ENCODE measurements at regions not wholly inside any gene's neighbourhood (a gene's known extent, or its start where the extent isn't known, plus 50 kb on each side); places are given as distances from the start of the nearest gene placed in this dataset.
"Not testable (repeated sequence)": the region's sequence is repeated elsewhere in the genome, so short reads cannot be mapped to it uniquely, and the experiment has no call there.

DNA sequence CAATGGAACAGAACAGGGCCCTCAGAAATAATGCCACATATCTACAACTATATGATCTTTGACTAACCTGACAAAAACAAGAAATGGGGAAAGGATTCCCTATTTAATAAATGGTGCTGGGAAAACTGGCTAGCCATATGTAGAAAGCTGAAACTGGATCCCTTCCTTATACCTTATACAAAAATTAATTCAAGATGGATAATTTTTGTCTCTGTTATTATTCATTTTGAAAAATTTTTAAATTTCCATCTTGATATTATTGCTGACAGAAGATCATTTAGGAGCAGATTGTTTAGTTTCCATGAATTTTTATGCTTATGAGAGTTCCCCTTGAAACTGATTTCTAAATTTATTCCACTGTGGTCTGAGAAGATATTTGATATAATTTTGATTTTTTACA lies 2039.8 kb upstream of the NUDT12 start:
- DNase-seq, result not testable (repeated sequence)

DNA sequence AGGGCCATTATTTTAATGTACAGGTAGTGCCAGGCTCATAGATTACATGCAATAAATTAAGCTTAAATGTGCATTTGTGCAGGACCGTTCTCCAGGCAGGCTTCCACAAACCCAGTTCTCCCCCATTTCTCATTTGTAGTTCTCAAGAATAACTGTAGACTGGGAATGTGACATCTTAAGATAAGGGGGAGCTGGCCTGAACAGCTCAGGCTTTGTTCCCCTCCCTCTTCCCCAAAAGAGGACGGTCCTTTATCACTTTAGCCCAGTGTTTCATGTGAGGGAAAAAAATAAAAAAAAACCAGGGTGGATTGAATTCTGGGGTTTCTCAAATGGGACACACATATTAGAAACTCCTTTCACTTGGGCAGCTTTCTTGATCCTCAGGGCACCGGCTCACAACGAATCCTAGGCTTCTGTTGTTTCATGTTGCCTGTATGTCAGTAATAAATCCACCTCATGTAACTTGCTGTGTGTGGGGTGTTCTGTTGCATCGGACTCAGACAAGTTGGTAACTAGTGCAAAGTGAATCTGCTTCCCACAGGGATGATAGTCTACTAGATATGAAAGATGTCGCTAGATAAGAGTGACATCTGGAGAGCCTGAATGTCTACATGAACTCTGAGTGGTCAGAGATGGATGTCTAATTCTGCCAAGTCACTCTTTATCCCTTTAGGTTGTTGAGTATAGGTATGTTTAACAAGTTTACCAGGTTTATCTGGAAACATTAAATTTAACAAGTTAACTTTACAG lies 2030.6 kb upstream of the NUDT12 start:
- no peak for DNase-seq

DNA sequence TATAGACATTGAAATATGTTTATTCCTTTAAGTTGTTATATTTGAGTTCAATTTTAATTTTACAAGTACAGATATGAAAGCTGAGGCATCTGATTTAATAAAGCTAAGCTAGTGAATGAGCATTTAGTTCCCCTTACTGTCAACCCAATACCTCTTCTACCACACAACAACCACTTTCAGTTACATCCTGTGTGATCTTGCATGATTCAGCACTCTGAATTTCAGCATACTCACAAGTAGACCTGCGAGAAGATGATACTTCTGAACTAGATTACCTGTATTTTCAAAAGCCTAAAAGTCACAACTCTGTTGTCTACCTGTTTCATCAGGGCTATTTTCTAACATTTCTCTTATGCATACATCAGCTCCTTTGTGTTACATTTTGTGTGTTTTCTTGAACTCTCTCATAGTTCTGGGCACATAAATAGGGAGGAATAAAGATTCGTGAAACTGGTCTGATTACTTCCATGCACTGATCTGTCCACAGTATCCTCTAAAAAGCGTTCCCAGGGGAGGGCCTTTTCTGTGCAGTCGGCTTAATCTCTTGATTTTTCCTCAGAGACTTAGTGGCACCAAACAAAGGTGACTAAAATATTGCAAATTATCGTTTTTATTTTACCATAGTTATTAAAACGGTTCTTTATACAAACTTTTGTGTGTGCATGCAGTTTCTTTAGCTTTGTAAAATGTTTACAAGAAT lies 2025.5 kb upstream of the NUDT12 start:
- DNase-seq, result peak; percentile 35

DNA sequence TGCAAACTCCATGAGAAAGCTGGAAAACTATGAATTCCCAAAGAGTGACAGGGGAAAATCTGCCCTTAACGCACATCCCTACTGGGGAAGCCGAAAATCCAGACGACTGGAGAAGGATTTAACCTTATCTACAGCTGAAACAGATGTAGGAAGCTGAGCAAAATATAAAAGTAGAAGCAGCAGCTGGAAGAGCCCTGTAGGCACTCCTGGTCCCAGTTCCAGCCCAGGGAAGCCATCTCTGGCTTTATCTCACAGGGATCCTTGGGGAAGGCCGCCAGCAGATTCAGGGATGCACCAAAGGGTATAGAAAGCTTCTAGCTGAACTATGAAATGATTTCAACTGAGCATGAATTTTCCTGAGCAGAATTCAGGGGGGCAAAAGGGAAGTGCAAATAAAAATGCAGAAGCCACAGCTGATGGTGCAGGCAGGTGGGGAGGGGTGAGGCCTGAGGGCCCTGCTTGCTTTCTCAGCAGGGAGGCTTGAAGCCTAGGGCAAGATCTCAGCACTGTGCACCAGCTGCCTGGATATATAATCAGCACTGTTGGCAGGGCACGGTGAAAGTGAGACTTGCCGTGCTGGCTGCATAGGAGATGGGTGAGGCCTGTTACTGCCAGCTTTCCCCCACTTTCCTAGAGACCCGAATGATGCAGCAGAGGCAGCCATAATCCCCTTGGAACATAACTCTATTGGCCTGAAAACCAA lies 2019.5 kb upstream of the NUDT12 start:
- DNase-seq, result peak; percentile 38

DNA sequence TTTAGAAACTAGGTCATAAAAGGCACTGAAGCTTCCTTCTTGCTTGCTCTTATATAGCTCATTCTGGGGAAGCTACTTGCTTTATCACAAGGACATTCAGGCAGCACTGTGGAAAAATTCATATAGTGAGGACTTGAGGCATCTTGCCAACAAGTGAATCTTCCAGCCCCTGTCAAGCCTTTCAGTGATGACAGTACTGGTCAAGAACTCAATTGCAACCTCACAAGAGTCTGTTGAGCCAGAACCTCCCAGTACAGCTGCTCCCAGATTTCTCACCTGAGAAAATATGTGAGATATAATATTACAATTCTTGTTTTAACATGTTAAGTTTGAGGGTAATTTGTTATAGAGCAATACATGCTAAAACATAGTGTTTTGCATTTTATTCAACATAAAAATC lies 2011.0 kb upstream of the NUDT12 start:
- DNase-seq, result no peak

DNA sequence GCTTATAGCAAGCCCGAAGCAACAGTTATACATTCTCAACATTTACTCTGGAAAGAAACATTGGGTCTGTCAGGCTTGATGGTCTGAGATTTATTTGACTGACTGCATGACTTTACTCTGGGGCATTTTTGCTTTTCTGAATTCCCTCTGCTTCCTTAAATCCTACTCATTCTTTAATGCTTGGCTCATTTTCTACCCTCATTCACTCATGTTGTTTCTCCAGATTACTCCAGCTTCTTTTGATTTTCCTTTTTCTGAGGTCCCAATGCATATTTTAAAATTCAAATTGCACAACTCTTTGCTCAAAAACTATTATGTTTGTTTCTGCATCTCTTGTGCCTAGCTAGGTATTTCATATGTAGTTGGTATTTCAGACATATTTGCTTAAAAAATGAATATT lies 2002.9 kb upstream of the NUDT12 start:
- no peak for DNase-seq

DNA sequence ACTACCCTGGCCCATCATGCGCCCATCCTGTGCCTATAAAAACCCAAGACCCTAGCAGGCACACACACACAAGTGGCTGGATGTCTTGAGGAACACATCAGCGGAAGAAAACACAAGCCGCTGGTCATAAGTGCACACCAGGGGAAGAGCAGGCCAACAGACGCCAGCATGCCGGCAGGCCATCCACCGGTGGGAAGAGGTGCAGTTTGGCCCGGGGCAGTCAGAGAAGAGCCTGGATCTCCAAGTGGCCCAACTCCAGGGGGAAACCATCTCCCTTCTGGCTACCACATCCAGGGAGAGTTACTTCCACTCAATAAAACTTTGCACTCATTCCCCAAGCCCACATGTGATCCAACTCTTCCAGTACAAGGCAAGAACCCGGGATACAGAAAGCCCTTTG lies 2001.3 kb upstream of the NUDT12 start:
- no peak for DNase-seq

DNA sequence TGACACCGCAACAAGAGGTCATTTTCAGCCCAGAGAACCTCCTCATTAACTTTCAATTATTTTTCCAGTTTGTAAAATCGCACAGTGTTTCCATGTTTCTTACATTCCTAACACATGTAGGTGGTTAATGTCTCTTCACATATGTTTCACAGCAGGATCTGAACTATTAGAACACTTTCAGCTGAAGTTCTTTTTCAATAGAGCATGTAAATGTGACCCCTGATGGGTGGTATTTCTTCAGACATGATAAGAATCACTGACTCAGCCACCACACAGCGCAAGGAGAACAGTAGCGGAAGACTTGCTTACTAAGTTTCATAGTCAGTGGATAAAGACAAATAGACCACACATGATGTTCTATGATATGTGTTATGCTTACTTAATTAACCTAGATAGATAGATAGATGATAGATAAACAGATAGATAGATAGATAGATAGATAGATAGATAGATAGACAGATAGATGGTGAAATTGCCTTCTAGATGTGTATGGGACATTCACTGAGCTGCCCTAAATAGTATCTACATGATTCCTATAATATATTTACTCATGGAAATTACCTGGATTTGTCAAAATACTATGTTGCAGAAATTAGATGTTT lies 1992.1 kb upstream of the NUDT12 start:
- no peak for DNase-seq

DNA sequence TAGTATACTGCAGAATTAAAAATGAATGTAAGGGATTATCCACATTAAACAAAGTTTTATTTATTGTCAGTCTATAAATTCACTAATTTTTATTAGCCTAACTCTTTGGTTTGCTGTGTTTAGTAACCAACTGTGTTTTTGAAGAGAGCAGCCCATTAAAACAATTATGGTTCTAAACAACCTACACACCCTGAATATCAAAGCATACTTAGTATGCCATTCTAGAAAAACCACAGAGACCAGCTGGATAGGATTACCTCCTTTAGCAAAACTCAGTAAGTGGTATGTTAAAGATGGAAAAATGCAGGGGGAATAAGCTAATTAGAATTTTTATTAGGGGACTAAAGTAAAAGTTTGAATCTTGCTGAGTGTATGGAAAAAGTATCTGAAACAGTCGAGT lies 1981.7 kb upstream of the NUDT12 start:
- no peak for DNase-seq

DNA sequence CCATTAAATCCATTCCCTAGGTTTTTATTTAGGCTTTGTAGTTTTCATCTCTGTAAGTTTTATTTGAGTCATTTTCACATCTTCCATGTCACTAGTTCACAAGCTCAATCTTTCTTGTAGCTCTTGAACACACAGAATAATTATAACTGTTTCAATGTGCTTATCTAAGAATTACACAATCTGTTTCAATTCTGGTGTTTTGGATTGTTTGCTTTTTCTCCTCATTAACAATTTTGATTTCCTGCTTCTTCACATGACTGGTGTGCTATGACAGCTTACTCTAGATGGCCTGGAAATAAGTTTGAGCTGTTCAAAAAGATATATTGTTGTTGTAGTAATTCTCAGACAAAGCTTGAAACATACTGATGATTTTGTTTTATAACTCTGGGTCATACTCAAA lies 1974.1 kb upstream of the NUDT12 start:
- no peak for DNase-seq

DNA sequence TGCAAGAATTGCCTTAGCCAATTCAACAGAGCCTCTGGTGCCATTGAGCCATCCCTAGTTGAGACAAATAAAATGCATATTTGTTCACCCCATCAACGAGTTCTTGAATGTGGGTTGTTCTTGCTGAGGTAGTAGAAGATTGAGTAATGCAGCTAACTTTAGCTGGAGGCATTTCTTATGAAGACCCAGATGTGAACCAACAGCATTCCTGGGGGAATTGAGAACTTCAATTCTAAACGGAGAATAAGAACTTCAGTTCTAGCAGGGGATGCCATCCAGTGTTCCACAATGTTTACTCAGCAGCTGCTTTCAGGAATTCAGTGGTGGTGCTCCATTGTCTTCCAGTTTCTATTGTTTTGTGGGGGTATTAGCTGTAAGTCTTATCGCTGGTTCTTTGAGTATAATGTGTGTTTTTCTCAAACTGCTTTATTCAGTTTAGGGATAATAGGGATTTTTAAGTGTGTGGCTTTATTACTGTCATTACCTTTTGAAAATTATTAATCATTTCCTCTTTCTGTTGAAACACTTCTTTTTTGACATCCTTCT lies 1968.2 kb upstream of the NUDT12 start:
- no peak for DNase-seq

DNA sequence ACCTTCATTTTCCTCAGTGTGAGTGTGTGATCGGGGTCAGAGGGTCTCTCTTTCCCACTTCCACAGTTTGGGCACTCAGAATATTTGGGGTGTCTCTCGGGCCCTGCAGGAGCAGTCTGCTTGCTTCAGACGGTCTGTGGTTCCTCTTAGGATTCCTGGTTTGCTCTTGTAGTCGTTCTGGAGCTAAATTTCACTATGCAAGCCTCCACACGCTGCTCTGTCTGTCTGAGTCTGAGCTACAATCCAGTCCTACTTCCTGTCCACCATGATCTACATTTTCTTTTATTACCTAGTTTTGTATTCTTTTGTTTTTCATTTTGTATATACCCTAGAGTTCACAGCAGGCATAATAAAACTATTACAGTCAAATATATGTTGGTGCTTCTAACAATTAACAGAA lies 1967.3 kb upstream of the NUDT12 start:
- no peak for DNase-seq

DNA sequence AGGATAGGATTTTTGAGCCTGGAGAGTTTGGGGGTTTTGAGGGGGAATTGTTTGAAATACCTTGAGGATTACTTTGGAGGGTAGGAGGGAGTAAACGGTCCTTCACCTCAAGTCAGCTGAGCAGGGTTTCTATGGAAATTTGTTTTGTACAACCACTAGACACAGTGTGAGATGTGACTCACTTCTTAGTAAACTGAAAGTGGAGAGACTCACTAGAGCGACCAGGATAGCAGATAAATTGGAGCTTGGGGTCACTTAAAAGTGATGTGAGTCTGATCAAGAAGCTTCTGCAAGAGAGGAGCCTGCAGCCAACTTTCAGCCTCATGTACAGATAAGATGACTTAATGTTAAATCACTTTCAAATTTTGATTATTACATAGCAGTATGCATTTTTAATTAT lies 1945.9 kb upstream of the NUDT12 start:
- DNase-seq, result no peak

DNA sequence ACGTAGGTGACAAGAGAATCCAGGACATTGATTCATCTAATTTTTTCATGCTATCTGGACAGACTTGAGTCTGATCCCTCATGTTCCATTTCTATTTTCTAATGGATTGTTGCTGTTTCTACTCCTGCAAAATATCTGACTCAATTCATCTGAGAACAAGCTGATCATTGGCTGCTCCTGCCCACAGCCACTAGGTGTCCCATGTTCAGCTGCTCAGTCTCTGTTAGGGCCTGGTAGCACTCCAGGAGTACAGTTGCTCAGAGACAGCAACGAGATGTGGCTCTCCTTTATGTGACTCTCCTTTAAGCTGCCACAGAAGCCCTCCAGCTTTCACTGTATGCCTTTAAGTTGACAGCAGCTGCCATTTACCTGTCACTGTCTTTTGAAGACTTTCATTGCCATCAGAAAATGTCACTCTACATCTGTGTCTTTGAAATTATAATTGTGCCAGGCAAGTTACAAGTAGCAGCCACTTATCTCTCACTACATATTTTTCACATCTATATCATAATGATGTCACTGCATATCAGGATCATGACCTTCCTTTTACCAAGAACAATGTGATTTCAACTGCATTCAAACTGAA lies 1944.2 kb upstream of the NUDT12 start:
- DNase-seq, result no peak

DNA sequence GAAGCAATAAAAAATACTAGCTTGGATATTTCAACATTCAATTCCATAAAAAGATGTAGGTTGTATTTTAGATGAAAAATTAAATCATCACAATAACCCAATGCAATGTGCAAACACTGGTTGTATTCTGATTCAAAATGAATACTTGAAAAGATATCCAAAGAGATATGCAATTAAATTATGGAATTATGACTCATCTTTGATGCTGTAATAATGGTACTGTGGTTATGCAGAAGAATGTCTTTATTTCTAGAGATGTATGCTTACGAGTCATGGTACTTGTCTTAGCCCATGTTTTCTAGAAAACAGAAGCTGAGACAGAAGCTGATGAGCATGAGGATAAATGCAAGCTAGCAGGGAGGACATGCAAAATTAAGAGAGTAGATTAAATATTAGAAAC lies 1941.4 kb upstream of the NUDT12 start:
- no peak for DNase-seq

DNA sequence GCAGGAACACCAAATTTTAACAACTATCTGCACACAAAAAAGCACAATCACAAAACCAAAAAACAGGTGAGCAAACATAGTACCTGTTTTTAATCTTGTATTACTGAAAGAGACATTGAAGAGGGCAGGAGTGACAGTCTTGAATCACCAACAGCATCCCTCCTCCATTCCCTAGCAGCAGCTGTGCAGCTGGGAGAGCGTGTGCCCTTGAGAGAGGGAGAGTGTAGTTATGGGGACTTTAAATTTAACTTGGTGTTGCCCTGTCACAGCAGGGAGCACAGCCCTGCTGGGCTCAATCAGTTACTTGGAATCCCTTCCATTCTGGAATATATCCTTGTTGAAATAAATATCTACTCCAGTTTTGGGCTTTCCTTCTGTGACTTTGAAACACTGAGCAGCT lies 1938.7 kb upstream of the NUDT12 start:
- no peak for DNase-seq

DNA sequence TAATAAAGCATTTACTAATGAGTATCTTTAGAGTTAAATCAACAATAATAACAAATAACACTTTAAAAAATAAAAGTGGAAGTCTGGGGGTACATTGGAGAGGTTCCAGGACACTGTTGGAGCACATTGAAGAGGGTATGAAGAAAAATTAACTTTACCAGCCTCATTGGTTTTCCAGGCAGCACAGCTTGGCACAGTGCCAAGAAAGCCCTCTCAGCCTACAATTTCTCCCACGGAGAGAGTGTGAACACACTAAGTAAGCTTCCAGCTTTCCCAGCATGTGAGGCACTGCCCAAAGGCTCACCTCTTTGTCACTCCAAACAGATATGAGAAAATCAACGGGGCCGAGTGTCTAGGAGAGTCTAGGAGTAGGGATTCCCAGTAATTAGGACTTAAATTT lies 1912.8 kb upstream of the NUDT12 start:
- DNase-seq, result peak; percentile 0

DNA sequence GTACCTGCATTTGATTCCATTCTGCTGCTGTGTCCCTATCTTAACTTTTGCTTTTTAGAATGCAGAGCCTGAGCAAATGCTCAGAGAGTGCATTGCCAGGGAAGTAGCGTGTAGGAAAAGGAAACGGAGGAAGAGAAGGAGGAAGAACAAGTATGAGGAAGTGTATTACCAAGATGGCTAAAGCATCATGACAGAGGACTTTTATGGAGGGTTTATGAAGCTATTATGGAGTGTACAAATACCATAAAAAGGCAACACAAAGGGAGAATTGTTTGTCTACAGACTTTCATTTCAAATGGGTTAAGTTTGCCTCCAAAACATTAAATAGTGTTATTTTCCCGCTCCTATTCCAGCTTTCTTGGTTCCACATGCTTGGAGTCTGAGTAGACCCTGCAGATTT lies 1899.8 kb upstream of the NUDT12 start:
- DNase-seq, result no peak

DNA sequence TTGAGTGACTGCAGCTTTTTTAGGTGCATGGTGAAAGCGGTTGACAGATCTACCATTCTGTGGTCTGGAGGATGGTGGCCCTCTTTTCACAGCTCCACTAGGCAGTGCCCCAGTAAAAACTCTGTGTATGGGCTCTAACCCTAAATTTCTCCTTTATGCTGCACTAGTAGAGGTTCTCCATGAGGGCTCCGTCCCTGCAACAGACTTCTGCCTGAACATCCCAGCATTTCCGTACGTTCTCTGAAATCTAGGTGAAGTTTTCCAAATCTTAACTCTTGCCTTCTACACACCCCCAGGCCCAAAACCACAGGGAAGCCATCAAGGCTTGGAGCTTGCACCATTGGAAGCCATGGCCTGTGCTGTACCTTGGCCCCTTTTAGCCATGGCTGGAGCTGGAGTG lies 1898.1 kb upstream of the NUDT12 start:
- DNase-seq, result no peak

DNA sequence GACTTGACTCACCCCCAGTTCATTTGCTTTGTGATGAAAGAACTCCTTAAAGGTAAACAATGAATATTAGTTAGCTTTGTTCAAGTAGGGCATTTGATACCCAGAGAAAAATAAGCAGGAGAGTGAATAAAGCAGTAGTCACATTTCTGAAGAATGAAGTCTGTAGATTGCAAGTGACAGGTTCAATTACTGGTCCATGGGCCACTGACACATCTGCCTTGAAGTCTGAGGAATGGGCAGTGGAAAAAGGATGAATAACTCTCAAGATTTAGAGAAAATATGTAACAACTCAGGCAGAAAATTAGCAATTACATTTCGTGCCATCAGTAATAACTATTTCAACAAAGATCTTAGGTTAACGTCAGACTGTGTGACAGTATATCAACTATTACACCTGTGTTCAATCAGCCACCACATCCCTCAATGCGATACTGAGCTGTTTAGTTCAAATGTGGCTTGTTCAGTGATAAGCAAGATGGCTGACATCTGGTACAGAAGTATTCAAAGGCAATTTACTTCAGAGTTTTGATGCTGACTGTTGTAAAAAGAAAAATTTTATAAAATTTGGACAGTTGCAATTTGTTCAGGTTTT lies 1890.7 kb upstream of the NUDT12 start:
- no peak for DNase-seq

DNA sequence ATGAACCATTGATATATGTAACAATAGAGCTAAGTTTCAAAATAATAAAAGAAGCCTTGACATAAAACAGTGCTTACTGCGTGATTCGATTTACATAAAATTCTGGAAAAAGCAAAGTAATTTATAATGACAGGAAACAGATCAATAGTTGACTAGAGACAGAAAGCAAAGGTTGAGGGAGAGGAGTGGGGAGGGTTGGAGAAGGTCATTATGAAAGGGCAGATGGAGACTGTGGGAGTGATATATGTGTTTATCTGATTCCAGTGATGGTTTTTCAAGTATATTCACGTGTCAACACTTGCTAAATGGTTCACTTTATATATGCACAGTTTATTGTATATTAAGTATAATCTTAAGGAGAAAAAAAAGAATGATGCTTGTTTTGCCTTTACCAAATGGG lies 1885.7 kb upstream of the NUDT12 start:
- DNase-seq, result no peak

DNA sequence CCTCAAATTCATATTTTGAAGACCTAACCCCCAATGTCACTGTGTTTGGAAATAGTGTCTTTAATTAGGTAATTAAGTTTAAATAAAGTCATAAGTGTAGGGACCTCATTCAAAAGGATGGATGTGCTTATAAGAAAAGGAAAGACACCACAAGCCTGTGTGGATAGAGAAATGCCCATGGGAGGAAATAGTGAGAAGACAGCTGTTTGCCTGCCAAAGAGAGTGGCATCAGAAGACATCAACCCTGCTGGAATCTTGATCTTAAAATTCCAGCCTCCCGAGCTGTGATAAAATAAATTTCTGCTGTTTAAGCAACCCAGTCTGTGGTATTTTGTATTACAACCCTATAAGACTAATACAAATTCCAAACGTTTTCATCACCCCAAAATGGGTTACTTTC lies 1867.9 kb upstream of the NUDT12 start:
- no peak for DNase-seq

All from NCI-H510A treated with DMSO at 0.1 percent for 48 hours (cell line).